Lower leg skin (tissue), 3 donors: ENCODE measurements at regions not wholly inside any gene's neighbourhood (a gene's known extent, or its start where the extent isn't known, plus 50 kb on each side); places are given as distances from the start of the nearest gene placed in this dataset.

Experiments used
- CTCF ChIP-seq, 3 donors: fragments of 450-650 bp; IDR thresholded peaks; one replicate each; pipeline ENCODE4 v1.5.1; 2016; ENCODE audit warnings: antibody characterized with exemption in 3 of 3, mild to moderate bottlenecking in 3 of 3, moderate library complexity in 2 of 3
- POLR2A ChIP-seq, 2 donors: fragments of 450-650 bp; IDR thresholded peaks; one replicate each; pipeline ENCODE4 v1.6.1; 2016 to 2017; ENCODE audit warnings: antibody characterized with exemption in 2 of 2, mild to moderate bottlenecking in 1 of 2, moderate library complexity in 1 of 2

- no peak for TF ChIP-seq CTCF (IDR thresholded peaks at IDR 0.05)
- TF ChIP-seq POLR2A (IDR thresholded peaks at IDR 0.05) = no peak
Observed at GRCh38 chr17:77829843-77830799, 128.4 kb upstream of the TNRC6C start.
